ENCODE measurements at regions not wholly inside any gene's neighbourhood (a gene's known extent, or its start where the extent isn't known, plus 50 kb on each side); places are given as distances from the start of the nearest gene placed in this dataset.
"Not testable (repeated sequence)": the region's sequence is repeated elsewhere in the genome, so short reads cannot be mapped to it uniquely, and the experiment has no call there.

- no peak overlapping the region for H3K27ac Mint-ChIP-seq
These were observed 79.4 kb upstream of the RHOU start for GRCh38 chr1:228655796-228656394.

GRCh38 chr1:228662007-228662689, 73.1 kb upstream of the RHOU start:
- not testable (repeated sequence) for ATAC-seq (replicated peaks); H3K27me3 Mint-ChIP-seq; H3K4me1 Mint-ChIP-seq; H3K9me3 Mint-ChIP-seq; H3K27ac Mint-ChIP-seq; H3K4me3 Mint-ChIP-seq; H3K36me3 Mint-ChIP-seq (ENCODE audit: low read depth)

More at GRCh38 chr1:228655796-228656394, 79.4 kb upstream of the RHOU start:
- H3K4me3 Mint-ChIP-seq: no peak overlapping the region
- H3K4me1 Mint-ChIP-seq: no peaks in the 10 kb centered on the region
- H3K27me3 Mint-ChIP-seq: peaks cover 20% of the 10 kb centered on the region
- no peak for ATAC-seq (replicated peaks)
- no peaks in the 10 kb centered on the region for H3K9me3 Mint-ChIP-seq
- no peaks in the 10 kb centered on the region for H3K36me3 Mint-ChIP-seq (ENCODE audit: low read depth)

GRCh38 chr1:228664399-228664914, 70.8 kb upstream of the RHOU start:
- no peak for ATAC-seq (replicated peaks)
- Mint-ChIP-seq H3K4me3 (no peak overlapping the region), H3K36me3 (ENCODE audit: low read depth) (no peaks in the 10 kb centered on the region), H3K27me3 (no peaks in the 10 kb centered on the region), H3K4me1 (no peaks in the 10 kb centered on the region), H3K9me3 (no peaks in the 10 kb centered on the region), H3K27ac (no peak overlapping the region)

- Mint-ChIP-seq H3K4me1 (no peaks in the 10 kb centered on the region), H3K4me3 (no peak overlapping the region), H3K27ac (no peak overlapping the region), H3K36me3 (ENCODE audit: low read depth) (no peaks in the 10 kb centered on the region), H3K9me3 (no peaks in the 10 kb centered on the region), H3K27me3 (no peaks in the 10 kb centered on the region)
- ATAC-seq (replicated peaks): no peak
These were observed 68.3 kb upstream of the RHOU start for GRCh38 chr1:228666686-228667623.

GRCh38 chr1:228668553-228669241, 66.6 kb upstream of the RHOU start:
- H3K4me1 Mint-ChIP-seq: no peaks in the 10 kb centered on the region
- no peak for ATAC-seq (replicated peaks)

GRCh38 chr1:228669242-228669585, 66.1 kb upstream of the RHOU start:
- H3K27ac Mint-ChIP-seq: no peak overlapping the region
- ATAC-seq (replicated peaks): no peak
- no peaks in the 10 kb centered on the region for H3K27me3 Mint-ChIP-seq
- no peaks in the 10 kb centered on the region for H3K9me3 Mint-ChIP-seq
- no peaks in the 10 kb centered on the region for H3K4me1 Mint-ChIP-seq
- H3K4me3 Mint-ChIP-seq: no peak overlapping the region
- no peaks in the 10 kb centered on the region for H3K36me3 Mint-ChIP-seq (ENCODE audit: low read depth)

More at GRCh38 chr1:228668553-228669241, 66.6 kb upstream of the RHOU start:
- no peaks in the 10 kb centered on the region for H3K36me3 Mint-ChIP-seq (ENCODE audit: low read depth)
- no peak overlapping the region for H3K27ac Mint-ChIP-seq
- H3K4me3 Mint-ChIP-seq: no peak overlapping the region
- no peaks in the 10 kb centered on the region for H3K9me3 Mint-ChIP-seq
- H3K27me3 Mint-ChIP-seq: no peaks in the 10 kb centered on the region

- peaks cover 34% of the 10 kb centered on the region for H3K27me3 Mint-ChIP-seq
- H3K4me3 Mint-ChIP-seq; H3K9me3 Mint-ChIP-seq; H3K4me1 Mint-ChIP-seq; H3K36me3 Mint-ChIP-seq (ENCODE audit: low read depth); H3K27ac Mint-ChIP-seq; ATAC-seq (replicated peaks): not testable (repeated sequence)
These were observed 54.2 kb upstream of the RHOU start for GRCh38 chr1:228681076-228681565.

GRCh38 chr1:228683428-228683827, 51.9 kb upstream of the RHOU start:
- Mint-ChIP-seq H3K4me1 (no peaks in the 10 kb centered on the region), H3K27ac (no peak overlapping the region), H3K4me3 (no peak overlapping the region), H3K27me3 (peaks cover 34% of the 10 kb centered on the region), H3K9me3 (no peaks in the 10 kb centered on the region), H3K36me3 (ENCODE audit: low read depth) (no peaks in the 10 kb centered on the region)
- ATAC-seq (replicated peaks): no peak

GRCh38 chr1:228684607-228685006, 50.7 kb upstream of the RHOU start:
- H3K27me3 Mint-ChIP-seq: peaks cover 32% of the 10 kb centered on the region
- no peaks in the 10 kb centered on the region for H3K9me3 Mint-ChIP-seq
- no peak overlapping the region for H3K27ac Mint-ChIP-seq
- H3K4me3 Mint-ChIP-seq: no peak overlapping the region
- H3K4me1 Mint-ChIP-seq: no peaks in the 10 kb centered on the region
- no peak for ATAC-seq (replicated peaks)
- no peaks in the 10 kb centered on the region for H3K36me3 Mint-ChIP-seq (ENCODE audit: low read depth)

- H3K4me3 Mint-ChIP-seq: no peak overlapping the region
- no peak for ATAC-seq (replicated peaks)
- H3K27me3 Mint-ChIP-seq: peaks cover 29% of the 10 kb centered on the region
- H3K9me3 Mint-ChIP-seq: no peaks in the 10 kb centered on the region
- H3K36me3 Mint-ChIP-seq (ENCODE audit: low read depth): no peaks in the 10 kb centered on the region
- no peaks in the 10 kb centered on the region for H3K4me1 Mint-ChIP-seq
- H3K27ac Mint-ChIP-seq: no peak overlapping the region
These were observed 50.1 kb upstream of the RHOU start for GRCh38 chr1:228685081-228685660.

Data from activated T-helper 17 cell treated with anti-CD3 and anti-CD28 coated beads, Interleukin-2, amount 50 U/mL, for 72 hours (primary cell).